Thymus (tissue), 11 donors: ENCODE measurements at regions not wholly inside any gene's neighbourhood (a gene's known extent, or its start where the extent isn't known, plus 50 kb on each side); places are given as distances from the start of the nearest gene placed in this dataset.

ENCODE experiments used
- DNase-seq, 9 donors: peaks; one replicate each; pipeline ENCODE4 v3.0.0-alpha.2; 2013; ENCODE audit warnings: low spot score in 9 of 9, low read depth in 6 of 9, missing footprints in 1 of 9
- H3K27ac ChIP-seq, 2 donors: one replicate each; pipeline ENCODE4 v1.5.1; 2013; ENCODE audit warnings: control low read depth in 1 of 2, low read depth in 1 of 2, low read length in 1 of 2, mild to moderate bottlenecking in 1 of 2, moderate library complexity in 1 of 2
- H3K27me3 ChIP-seq, 2 donors: one replicate each; pipeline ENCODE4 v1.5.1; 2013; ENCODE audit warnings: low read length in 1 of 2; ENCODE audit not compliant: control insufficient read depth in 2 of 2, insufficient read depth in 1 of 2
- H3K36me3 ChIP-seq, 2 donors: one replicate each; pipeline ENCODE4 v1.5.1; 2013; ENCODE audit warnings: low read length in 1 of 2, mild to moderate bottlenecking in 1 of 2, moderate library complexity in 1 of 2; ENCODE audit not compliant: control insufficient read depth in 2 of 2, insufficient read depth in 2 of 2
- H3K4me1 ChIP-seq, 2 donors: one replicate each; pipeline ENCODE4 v1.5.1; 2013; ENCODE audit warnings: low read length in 2 of 2; ENCODE audit not compliant: control insufficient read depth in 2 of 2, insufficient read depth in 2 of 2
- H3K4me3 ChIP-seq, 2 donors: one replicate each; pipeline ENCODE4 v1.5.1; 2013; ENCODE audit warnings: low read length in 2 of 2, control low read depth in 1 of 2, mild to moderate bottlenecking in 1 of 2
- H3K9me3 ChIP-seq, 2 donors: one replicate each; pipeline ENCODE4 v1.5.1; 2013; ENCODE audit warnings: low read length in 1 of 2, mild to moderate bottlenecking in 1 of 2; ENCODE audit not compliant: control insufficient read depth in 2 of 2, insufficient read depth in 1 of 2
- WGBS: extraction: QIAGEN DNeasy Blood & Tissue Kit; methylation state at CpG from one replicate; pipeline ENCODE4 v1.1.7; 2013; 5-methylcytosine and 5-hydroxymethylcytosine counted together
- donor health status: healthy.

DNA sequence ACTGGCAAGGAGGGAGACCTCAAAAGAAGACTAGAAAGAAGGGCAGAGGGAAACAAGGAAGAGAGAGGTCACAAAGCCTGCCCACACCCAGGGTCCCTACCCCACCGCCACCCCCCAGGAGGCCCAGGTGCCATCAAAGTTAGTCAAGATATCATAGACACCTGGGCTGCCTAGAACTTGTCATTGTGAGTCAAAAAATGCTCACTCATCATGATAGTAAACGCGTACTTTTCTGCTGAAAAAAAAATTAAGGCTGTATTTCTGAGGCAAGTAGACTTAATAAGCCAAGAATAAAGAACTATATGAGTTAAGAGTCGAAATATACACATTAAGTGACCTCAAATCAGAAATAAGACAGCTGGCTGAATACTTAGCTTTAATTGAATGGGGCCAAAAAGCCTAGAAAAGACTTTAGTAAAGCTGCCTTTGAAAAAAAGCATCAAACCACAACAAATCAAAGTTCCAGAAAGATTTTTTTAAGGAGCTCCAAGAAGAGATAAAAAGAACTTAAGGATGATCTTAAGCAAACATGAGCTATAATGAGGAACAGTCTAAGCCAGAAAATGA is 415.5 kb upstream of the PPP2R3A start:
- 81% methylated on average over 4 of the region's 4 CpGs for WGBS
- H3K4me1 ChIP-seq: no peaks in the 10 kb centered on the region
- no peaks in the 10 kb centered on the region for H3K27me3 ChIP-seq
- no peak overlapping the region for H3K27ac ChIP-seq
- no peaks in the 10 kb centered on the region for H3K36me3 ChIP-seq
- DNase-seq: no peak
- H3K4me3 ChIP-seq: no peak overlapping the region
- H3K9me3 ChIP-seq: no peaks in the 10 kb centered on the region

GRCh38 chr3:135556174-135556573 is 409.4 kb upstream of the PPP2R3A start:
- Histone ChIP-seq H3K9me3 (no peaks in the 10 kb centered on the region), H3K27ac (no peak overlapping the region), H3K4me1 (no peaks in the 10 kb centered on the region), H3K36me3 (no peaks in the 10 kb centered on the region), H3K4me3 (no peak overlapping the region), H3K27me3 (no peaks in the 10 kb centered on the region)
- WGBS: 88% methylated on average over 2 of the region's 2 CpGs
- DNase-seq: no peak

GRCh38 chr3:135558150-135558783 is 407.3 kb upstream of the PPP2R3A start:
- 82% methylated on average over 8 of the region's 8 CpGs for WGBS
- no peaks in the 10 kb centered on the region for H3K27me3 ChIP-seq
- no peaks in the 10 kb centered on the region for H3K4me1 ChIP-seq
- no peak overlapping the region for H3K27ac ChIP-seq
- no peaks in the 10 kb centered on the region for H3K36me3 ChIP-seq
- H3K9me3 ChIP-seq: no peaks in the 10 kb centered on the region
- no peak overlapping the region for H3K4me3 ChIP-seq
- no peak for DNase-seq

DNA sequence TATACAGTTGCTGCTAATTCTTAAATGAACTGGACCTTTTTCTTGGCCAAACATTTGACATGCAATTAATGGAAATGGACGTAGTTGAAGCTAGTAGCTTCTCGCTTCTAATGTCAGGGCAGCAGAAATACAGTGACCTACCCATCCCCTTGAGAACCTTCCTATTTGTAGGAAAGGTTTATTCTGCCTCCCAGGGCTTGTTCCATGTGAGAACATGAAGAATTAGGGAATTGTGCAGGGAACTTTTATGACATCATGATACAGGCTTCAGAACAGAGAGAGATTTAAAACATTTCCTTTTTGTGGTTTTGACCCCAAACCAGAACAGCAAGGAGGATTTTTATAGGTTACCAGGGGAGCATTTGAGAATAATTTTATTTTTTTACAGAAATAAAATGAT is 406.6 kb upstream of the PPP2R3A start:
- no peaks in the 10 kb centered on the region for H3K36me3 ChIP-seq
- H3K9me3 ChIP-seq: no peaks in the 10 kb centered on the region
- H3K4me1 ChIP-seq: no peaks in the 10 kb centered on the region
- 94% methylated on average over 2 of the region's 2 CpGs for WGBS
- H3K27ac ChIP-seq: no peak overlapping the region
- no peaks in the 10 kb centered on the region for H3K27me3 ChIP-seq
- no peak for DNase-seq
- no peak overlapping the region for H3K4me3 ChIP-seq

GRCh38 chr3:135559802-135560201 is 405.7 kb upstream of the PPP2R3A start:
- Histone ChIP-seq H3K27me3 (no peaks in the 10 kb centered on the region), H3K36me3 (no peaks in the 10 kb centered on the region), H3K4me3 (no peak overlapping the region), H3K4me1 (no peaks in the 10 kb centered on the region), H3K27ac (no peak overlapping the region), H3K9me3 (no peaks in the 10 kb centered on the region)
- DNase-seq: no peak
- 95% methylated on average over 5 of the region's 5 CpGs for WGBS

DNA sequence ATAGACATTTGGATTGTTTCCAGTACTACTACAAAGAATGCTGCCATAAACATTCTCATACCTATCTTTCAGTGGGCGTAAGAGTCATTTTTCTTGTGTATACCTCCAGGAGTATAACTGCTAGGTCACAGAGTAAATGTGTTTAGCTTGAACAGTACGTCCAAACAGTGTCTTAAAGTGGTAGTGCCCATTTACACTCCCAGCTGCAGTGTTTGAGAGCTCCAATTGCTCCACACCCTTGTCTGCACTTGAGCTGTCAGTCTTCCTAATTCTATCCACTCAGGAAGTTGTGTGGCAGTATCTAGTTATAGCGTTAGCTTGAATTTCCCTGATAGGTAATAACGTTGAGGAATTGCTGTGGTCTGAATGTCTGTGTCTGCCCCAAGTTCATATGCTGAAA is 404.7 kb upstream of the PPP2R3A start:
- no peak for DNase-seq
- WGBS: 85% methylated on average over 4 of the region's 4 CpGs
- H3K36me3 ChIP-seq: no peaks in the 10 kb centered on the region
- H3K27me3 ChIP-seq: no peaks in the 10 kb centered on the region
- H3K9me3 ChIP-seq: no peaks in the 10 kb centered on the region
- no peak overlapping the region for H3K27ac ChIP-seq
- H3K4me1 ChIP-seq: no peaks in the 10 kb centered on the region
- no peak overlapping the region for H3K4me3 ChIP-seq

DNA sequence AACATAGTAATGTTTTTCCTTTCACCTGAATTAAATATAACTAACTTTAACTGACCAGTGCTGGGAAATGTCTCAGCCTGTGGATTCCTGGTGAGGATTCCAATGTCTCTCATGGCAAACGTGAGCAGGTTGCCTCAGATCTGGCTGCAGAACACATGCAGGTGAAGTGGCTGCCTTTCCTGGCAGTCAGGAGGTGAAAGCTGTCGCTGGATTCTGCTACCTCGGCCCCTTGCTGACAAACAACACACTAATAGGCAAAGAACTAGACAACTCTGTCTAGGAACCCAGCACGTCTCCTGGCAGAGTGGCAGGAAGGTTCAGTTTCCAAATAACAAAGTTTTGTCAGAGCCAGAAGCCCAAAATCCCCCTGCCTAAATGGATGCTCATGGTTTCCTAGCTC is 400.8 kb upstream of the PPP2R3A start:
- Histone ChIP-seq H3K27me3 (no peaks in the 10 kb centered on the region), H3K27ac (no peak overlapping the region), H3K4me1 (no peaks in the 10 kb centered on the region), H3K9me3 (no peaks in the 10 kb centered on the region), H3K4me3 (no peak overlapping the region), H3K36me3 (no peaks in the 10 kb centered on the region)
- DNase-seq: no peak
- 88% methylated on average over 4 of the region's 4 CpGs for whole genome bisulfite sequencing

DNA sequence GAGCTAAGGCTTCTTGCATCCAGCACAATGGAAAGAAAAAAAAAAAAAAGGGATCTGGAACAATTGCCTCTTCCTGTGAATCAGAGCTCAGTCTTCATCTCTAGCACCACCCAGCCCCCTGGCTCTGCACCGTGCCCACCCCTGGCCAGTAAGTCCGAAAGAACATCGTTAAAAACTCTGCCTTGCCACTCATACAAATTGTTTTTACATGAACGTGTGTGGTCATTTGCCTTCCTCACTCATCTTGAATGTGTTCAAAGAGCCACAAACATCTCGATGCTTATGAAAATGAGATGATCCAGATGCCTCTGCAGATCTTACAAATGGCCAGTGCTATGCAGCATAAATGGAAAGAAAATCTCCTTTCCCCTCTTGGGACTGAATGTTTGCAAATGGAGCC is 400.0 kb upstream of the PPP2R3A start:
- H3K27me3 ChIP-seq: no peaks in the 10 kb centered on the region
- no peak overlapping the region for H3K27ac ChIP-seq
- no peak overlapping the region for H3K4me3 ChIP-seq
- H3K4me1 ChIP-seq: no peaks in the 10 kb centered on the region
- H3K36me3 ChIP-seq: no peaks in the 10 kb centered on the region
- no peak for DNase-seq
- 71% methylated on average over 5 of the region's 5 CpGs for WGBS
- H3K9me3 ChIP-seq: no peaks in the 10 kb centered on the region

- Histone ChIP-seq H3K9me3 (no peaks in the 10 kb centered on the region), H3K36me3 (no peaks in the 10 kb centered on the region), H3K27ac (no peak overlapping the region), H3K27me3 (no peaks in the 10 kb centered on the region), H3K4me3 (no peak overlapping the region), H3K4me1 (no peaks in the 10 kb centered on the region)
- WGBS: 89% methylated on average over 7 of the region's 7 CpGs
- DNase-seq: no peak
These were observed 398.3 kb upstream of the PPP2R3A start for GRCh38 chr3:135567223-135567622.
